ENCODE measurements at regions not wholly inside any gene's neighbourhood (a gene's known extent, or its start where the extent isn't known, plus 50 kb on each side); places are given as distances from the start of the nearest gene placed in this dataset.

GRCh38 chr3:944786-945185 lies 148.0 kb upstream of the CNTN6 start:
- H3K4me3 ChIP-seq (ENCODE audit: low read depth, low read length), result no peak overlapping the region
- TF ChIP-seq CTCF (IDR thresholded peaks at IDR 0.05; ENCODE audit: insufficient read depth, low read length), result no peak
- no peak for DNase-seq (ENCODE audit: low read depth)

- DNase-seq (ENCODE audit: low read depth), result no peak
- no peak for TF ChIP-seq CTCF (IDR thresholded peaks at IDR 0.05; ENCODE audit: insufficient read depth, low read length)
- no peak overlapping the region for H3K4me3 ChIP-seq (ENCODE audit: low read depth, low read length)
These were observed 147.1 kb upstream of the CNTN6 start for GRCh38 chr3:945738-946137.

GRCh38 chr3:952906-953305 lies 139.9 kb upstream of the CNTN6 start:
- no peak overlapping the region for H3K4me3 ChIP-seq (ENCODE audit: low read depth, low read length)
- TF ChIP-seq CTCF (IDR thresholded peaks at IDR 0.05; ENCODE audit: insufficient read depth, low read length), result no peak
- no peak for DNase-seq (ENCODE audit: low read depth)

GRCh38 chr3:963255-963654 lies 129.6 kb upstream of the CNTN6 start:
- TF ChIP-seq CTCF (IDR thresholded peaks at IDR 0.05; ENCODE audit: insufficient read depth, low read length), result no peak
- DNase-seq (ENCODE audit: low read depth), result no peak
- H3K4me3 ChIP-seq (ENCODE audit: low read depth, low read length), result no peak overlapping the region

GRCh38 chr3:963755-964154 lies 129.1 kb upstream of the CNTN6 start:
- H3K4me3 ChIP-seq (ENCODE audit: low read depth, low read length), result no peak overlapping the region
- DNase-seq (ENCODE audit: low read depth), result no peak
- no peak for TF ChIP-seq CTCF (IDR thresholded peaks at IDR 0.05; ENCODE audit: insufficient read depth, low read length)

- TF ChIP-seq CTCF (IDR thresholded peaks at IDR 0.05; ENCODE audit: insufficient read depth, low read length), result no peak
- H3K4me3 ChIP-seq (ENCODE audit: low read depth, low read length), result no peak overlapping the region
- no peak for DNase-seq (ENCODE audit: low read depth)
These were observed 127.0 kb upstream of the CNTN6 start for GRCh38 chr3:965826-966225.

- no peak for DNase-seq (ENCODE audit: low read depth)
- no peak overlapping the region for H3K4me3 ChIP-seq (ENCODE audit: low read depth, low read length)
- no peak for TF ChIP-seq CTCF (IDR thresholded peaks at IDR 0.05; ENCODE audit: insufficient read depth, low read length)
These were observed 126.5 kb upstream of the CNTN6 start for GRCh38 chr3:966341-966740.

Measured in fibroblast of the aortic adventitia (primary cell).